ENCODE measurements at regions not wholly inside any gene's neighbourhood (a gene's known extent, or its start where the extent isn't known, plus 50 kb on each side); places are given as distances from the start of the nearest gene placed in this dataset.
"Not testable (repeated sequence)": the region's sequence is repeated elsewhere in the genome, so short reads cannot be mapped to it uniquely, and the experiment has no call there.

DNA sequence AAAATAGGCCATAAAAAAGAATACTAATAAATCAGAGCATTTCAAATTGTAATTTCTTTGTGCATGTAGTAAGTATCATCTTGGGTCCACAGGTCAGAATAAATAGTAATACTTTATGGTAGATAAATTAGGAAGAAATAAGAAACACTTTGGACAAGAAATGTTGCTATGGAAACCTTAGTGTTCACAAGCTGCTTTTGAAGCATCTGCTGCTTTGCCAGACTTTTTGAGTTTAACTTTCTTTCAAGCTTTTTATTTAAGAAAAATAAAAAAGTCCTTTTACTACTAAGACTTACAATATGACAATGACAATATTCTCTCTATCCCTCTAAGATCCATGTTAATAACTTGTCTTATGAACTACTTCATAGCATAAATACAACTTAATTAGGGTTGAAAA is 690.7 kb upstream of the FSHR start:
- no peak overlapping the region for H3K27ac ChIP-seq
- TF ChIP-seq, protein P1, sequence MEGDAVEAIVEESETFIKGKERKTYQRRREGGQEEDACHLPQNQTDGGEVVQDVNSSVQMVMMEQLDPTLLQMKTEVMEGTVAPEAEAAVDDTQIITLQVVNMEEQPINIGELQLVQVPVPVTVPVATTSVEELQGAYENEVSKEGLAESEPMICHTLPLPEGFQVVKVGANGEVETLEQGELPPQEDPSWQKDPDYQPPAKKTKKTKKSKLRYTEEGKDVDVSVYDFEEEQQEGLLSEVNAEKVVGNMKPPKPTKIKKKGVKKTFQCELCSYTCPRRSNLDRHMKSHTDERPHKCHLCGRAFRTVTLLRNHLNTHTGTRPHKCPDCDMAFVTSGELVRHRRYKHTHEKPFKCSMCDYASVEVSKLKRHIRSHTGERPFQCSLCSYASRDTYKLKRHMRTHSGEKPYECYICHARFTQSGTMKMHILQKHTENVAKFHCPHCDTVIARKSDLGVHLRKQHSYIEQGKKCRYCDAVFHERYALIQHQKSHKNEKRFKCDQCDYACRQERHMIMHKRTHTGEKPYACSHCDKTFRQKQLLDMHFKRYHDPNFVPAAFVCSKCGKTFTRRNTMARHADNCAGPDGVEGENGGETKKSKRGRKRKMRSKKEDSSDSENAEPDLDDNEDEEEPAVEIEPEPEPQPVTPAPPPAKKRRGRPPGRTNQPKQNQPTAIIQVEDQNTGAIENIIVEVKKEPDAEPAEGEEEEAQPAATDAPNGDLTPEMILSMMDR (conservative IDR thresholded peaks at IDR 0.05): no peak

GRCh38 chr2:49844113-49844512 is 689.8 kb upstream of the FSHR start:
- not testable (repeated sequence) for H3K27ac ChIP-seq

GRCh38 chr2:49843314-49843713 is 689.0 kb upstream of the FSHR start:
- TF ChIP-seq, protein P1 (conservative IDR thresholded peaks at IDR 0.05): no peak
- H3K27ac ChIP-seq: no peak overlapping the region

DNA sequence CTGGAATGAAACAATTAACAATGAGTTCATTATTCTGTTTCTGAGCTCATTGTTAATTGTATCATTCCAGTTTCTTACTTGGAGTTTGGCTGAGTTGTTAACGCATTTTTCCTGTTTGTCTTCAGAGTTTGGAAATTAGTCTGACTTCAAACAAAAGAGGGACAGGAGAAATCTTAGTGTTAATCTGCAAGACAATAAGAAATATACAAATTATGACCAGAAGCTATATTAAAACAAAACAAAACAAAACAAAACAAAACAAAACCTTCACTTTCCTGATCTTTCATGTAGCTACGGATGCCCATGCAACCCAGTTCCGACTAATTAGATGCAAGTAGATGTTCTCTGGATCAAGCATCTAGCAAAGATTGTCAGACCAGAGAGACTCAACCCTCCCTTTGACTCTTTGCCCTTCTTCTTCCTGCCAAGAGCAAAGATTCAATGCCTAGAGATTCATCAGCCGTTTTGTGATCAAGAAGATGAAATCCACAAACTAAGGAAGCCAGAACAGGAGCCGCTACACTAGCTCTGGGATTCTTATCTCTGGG is 686.2 kb upstream of the FSHR start:
- H3K27ac ChIP-seq: no peak overlapping the region
- TF ChIP-seq, protein P1 (conservative IDR thresholded peaks at IDR 0.05): no peak

DNA sequence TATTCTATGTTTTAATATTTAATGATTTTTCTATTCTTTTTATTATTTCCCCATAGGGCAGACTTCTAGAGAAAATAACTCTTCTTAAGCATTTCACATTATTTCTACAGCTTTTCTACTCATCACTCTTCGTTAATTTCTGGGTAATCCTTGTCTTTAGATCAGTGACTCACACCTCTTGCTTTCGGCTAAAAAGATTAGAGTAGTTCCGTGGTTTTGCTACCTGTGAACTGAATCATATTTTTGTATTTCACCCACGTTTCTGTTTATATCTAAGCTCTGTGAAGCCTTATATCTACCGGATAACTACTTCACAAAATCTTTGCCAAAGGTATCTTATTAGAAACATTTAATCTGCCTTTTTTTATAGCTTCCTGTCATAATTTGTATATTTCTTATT is 685.5 kb upstream of the FSHR start:
- H3K27ac ChIP-seq: no peak overlapping the region
- TF ChIP-seq, protein P1 (conservative IDR thresholded peaks at IDR 0.05): no peak

DNA sequence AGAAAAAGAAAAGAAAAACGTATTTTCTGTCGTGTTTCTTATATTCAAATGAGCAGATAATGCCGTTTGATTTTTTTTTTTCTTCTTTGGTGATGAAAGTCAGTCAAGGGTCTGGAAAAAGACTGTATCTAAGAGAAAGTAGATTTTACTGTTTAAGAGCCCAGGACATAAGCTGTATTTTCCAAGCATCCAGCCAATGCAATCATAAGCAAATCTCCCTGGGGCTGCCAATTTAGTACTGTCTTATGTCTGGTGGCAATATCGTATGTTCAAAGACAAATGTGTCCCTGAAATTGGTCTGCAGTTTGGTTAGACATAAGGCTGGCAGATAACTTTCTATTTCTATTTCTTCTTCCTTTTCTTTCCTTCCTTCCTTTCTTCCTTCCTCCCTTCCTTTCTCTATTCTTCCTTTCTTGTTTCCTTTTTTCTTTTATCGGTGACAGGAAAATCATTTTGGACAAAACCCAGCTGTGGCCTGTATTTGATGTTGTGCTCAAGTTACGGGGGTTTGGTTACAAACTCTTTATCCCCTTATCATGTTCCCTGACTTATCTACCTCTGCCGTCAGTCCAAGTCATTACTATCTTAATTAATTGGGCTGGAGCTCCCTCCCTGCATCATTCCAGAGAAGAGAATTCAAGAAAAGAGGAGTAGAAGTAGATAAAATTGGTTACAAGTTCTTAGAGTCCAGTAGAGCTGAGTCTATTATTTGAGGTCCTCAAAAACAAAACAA is 683.4 kb upstream of the FSHR start:
- H3K27ac ChIP-seq: no peak overlapping the region
- TF ChIP-seq, protein P1 (conservative IDR thresholded peaks at IDR 0.05): no peak

DNA sequence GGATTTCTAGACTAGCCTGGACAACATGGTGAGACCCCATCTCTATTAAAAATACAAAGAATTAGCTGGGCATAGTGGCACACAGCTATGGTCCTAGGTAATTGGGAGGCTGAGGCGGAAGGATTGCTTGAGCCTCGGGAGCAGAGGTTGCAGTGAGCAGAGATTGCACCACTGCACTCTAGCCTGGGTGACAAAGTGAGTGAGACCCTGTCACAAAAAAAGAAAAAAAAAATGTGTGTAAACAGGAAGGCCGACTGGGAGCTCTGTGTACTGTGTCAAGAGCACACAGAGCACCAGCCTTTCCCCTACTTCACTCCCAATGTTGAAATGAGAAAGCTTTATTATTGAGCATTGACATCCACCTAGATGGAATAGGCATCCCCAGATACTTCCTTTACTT is 681.7 kb upstream of the FSHR start:
- H3K27ac ChIP-seq: no peak overlapping the region
- TF ChIP-seq, protein P1 (conservative IDR thresholded peaks at IDR 0.05): no peak

- TF ChIP-seq, protein P1 (conservative IDR thresholded peaks at IDR 0.05): no peak
- no peak overlapping the region for H3K27ac ChIP-seq
Measured at GRCh38 chr2:49834433-49834832, 680.1 kb upstream of the FSHR start.
